NCI-H1694 treated with DMSO at 0.1 percent for 48 hours (cell line): ENCODE measurements at regions not wholly inside any gene's neighbourhood (a gene's known extent, or its start where the extent isn't known, plus 50 kb on each side); places are given as distances from the start of the nearest gene placed in this dataset.
"Not testable (repeated sequence)": the region's sequence is repeated elsewhere in the genome, so short reads cannot be mapped to it uniquely, and the experiment has no call there.

Experiments used
- DNase-seq: peaks from one replicate; lab custom pipeline; 2025; lab: John Stamatoyannopoulos, UW

GRCh38 chr7:131934452-131934851, 378.0 kb upstream of the PODXL start:
- no peak for DNase-seq

GRCh38 chr7:131933751-131934289, 377.4 kb upstream of the PODXL start:
- DNase-seq, result no peak

- DNase-seq, result not testable (repeated sequence)
Measured at GRCh38 chr7:131933219-131933618, 376.8 kb upstream of the PODXL start.

- DNase-seq, result no peak
Measured at GRCh38 chr7:131932271-131932670, 375.8 kb upstream of the PODXL start.

- no peak for DNase-seq
Measured at GRCh38 chr7:131931370-131931769, 374.9 kb upstream of the PODXL start.

- DNase-seq, result no peak
Measured at GRCh38 chr7:131929632-131930031, 373.2 kb upstream of the PODXL start.

- DNase-seq, result no peak
Measured at GRCh38 chr7:131927770-131928423, 371.5 kb upstream of the PODXL start.

- DNase-seq, result no peak
Measured at GRCh38 chr7:131925636-131926035, 369.2 kb upstream of the PODXL start.

- no peak for DNase-seq
Measured at GRCh38 chr7:131924857-131925256, 368.4 kb upstream of the PODXL start.

- DNase-seq, result not testable (repeated sequence)
Measured at GRCh38 chr7:131922948-131923347, 366.5 kb upstream of the PODXL start.

- DNase-seq, result no peak
Measured at GRCh38 chr7:131921016-131921415, 364.6 kb upstream of the PODXL start.

GRCh38 chr7:131919920-131920709, 363.7 kb upstream of the PODXL start:
- no peak for DNase-seq

- no peak for DNase-seq
Measured at GRCh38 chr7:131911112-131911511, 354.7 kb upstream of the PODXL start.

GRCh38 chr7:131909151-131909768, 352.8 kb upstream of the PODXL start:
- DNase-seq, result no peak

- no peak for DNase-seq
Measured at GRCh38 chr7:131908714-131909113, 352.3 kb upstream of the PODXL start.

GRCh38 chr7:131905471-131905973, 349.1 kb upstream of the PODXL start:
- no peak for DNase-seq

GRCh38 chr7:131904760-131905327, 348.4 kb upstream of the PODXL start:
- no peak for DNase-seq

GRCh38 chr7:131903315-131903714, 346.9 kb upstream of the PODXL start:
- DNase-seq, result no peak

- DNase-seq, result no peak
Measured at GRCh38 chr7:131900785-131901287, 344.4 kb upstream of the PODXL start.

- no peak for DNase-seq
Measured at GRCh38 chr7:131899271-131900030, 343.0 kb upstream of the PODXL start.

- no peak for DNase-seq
Measured at GRCh38 chr7:131898418-131898817, 342.0 kb upstream of the PODXL start.
